DOHH2 (cell line): ENCODE measurements at regions not wholly inside any gene's neighbourhood (a gene's known extent, or its start where the extent isn't known, plus 50 kb on each side); places are given as distances from the start of the nearest gene placed in this dataset.

Experiments used
- H3F3A ChIP-seq: fragments of 200-600 bp; sonication (generic), shearing (Covaris generic); 2 replicates; pipeline ENCODE4 v1.6.0; 2016; ENCODE audit warnings: antibody characterized with exemption, mild to moderate bottlenecking; ENCODE audit not compliant: control insufficient read depth, insufficient read depth
- H3K27ac ChIP-seq: fragments of 200-600 bp; sonication (generic); 2 replicates; pipeline ENCODE4 v1.5.1; 2014; ENCODE audit warnings: low read depth, mild to moderate bottlenecking, low read length, moderate library complexity
- H3K27me3 ChIP-seq: fragments of 200-600 bp; sonication (generic); 2 replicates; pipeline ENCODE4 v1.6.1; 2014; ENCODE audit warnings: mild to moderate bottlenecking, low read length, mixed read lengths; ENCODE audit not compliant: control insufficient read depth
- H3K36me3 ChIP-seq: fragments of 200-600 bp; sonication (generic); 2 replicates; pipeline ENCODE4 v1.6.1; 2014; ENCODE audit warnings: mild to moderate bottlenecking, low read length, moderate library complexity, mixed read lengths; ENCODE audit not compliant: control insufficient read depth
- H3K4me1 ChIP-seq: fragments of 200-600 bp; sonication (generic); 2 replicates; pipeline ENCODE4 v1.6.1; 2014; ENCODE audit warnings: mild to moderate bottlenecking, low read length, mixed read lengths; ENCODE audit not compliant: control insufficient read depth
- H3K4me2 ChIP-seq: fragments of 200-600 bp; sonication (generic); 2 replicates; pipeline ENCODE4 v1.6.0; 2014; ENCODE audit warnings: mild to moderate bottlenecking, low read length, moderate library complexity
- H3K4me3 ChIP-seq: fragments of 200-600 bp; sonication (generic); 2 replicates; pipeline ENCODE4 v1.5.1; 2014; ENCODE audit warnings: mild to moderate bottlenecking, low read length, mixed read lengths
- H3K79me2 ChIP-seq: fragments of 200-600 bp; sonication (generic); 2 replicates; pipeline ENCODE4 v1.6.1; 2014; ENCODE audit warnings: mild to moderate bottlenecking, low read length, mixed read lengths; ENCODE audit not compliant: control insufficient read depth
- H3K9me2 ChIP-seq: fragments of 200-600 bp; sonication (generic); replicated peaks from 2 replicates; pipeline ENCODE4 v1.6.1; 2014; ENCODE audit warnings: mild to moderate bottlenecking, low read length, mixed read lengths; ENCODE audit not compliant: control insufficient read depth
- H3K9me3 ChIP-seq: fragments of 200-600 bp; sonication (generic); 2 replicates; pipeline ENCODE4 v1.6.1; 2014; ENCODE audit warnings: antibody characterized with exemption, low read length, mixed read lengths; ENCODE audit not compliant: control insufficient read depth, insufficient read depth
- H4K20me1 ChIP-seq: fragments of 200-600 bp; sonication (generic); 2 replicates; pipeline ENCODE4 v1.6.0; 2014; ENCODE audit warnings: low read depth, mild to moderate bottlenecking, antibody characterized with exemption, low read length, moderate library complexity; ENCODE audit not compliant: control insufficient read depth, insufficient read depth
- CTCF ChIP-seq: fragments of 200-600 bp; sonication (generic); IDR thresholded peaks from one replicate; pipeline ENCODE4 v1.5.1; 2014; ENCODE audit warnings: antibody characterized with exemption, mild to moderate bottlenecking, low read depth, low read length; ENCODE audit not compliant: poor library complexity, severe bottlenecking
- EZH2phosphoT487 ChIP-seq: fragments of 200-600 bp; sonication (generic); IDR thresholded peaks from 2 replicates; pipeline ENCODE4 v1.6.1; 2017; ENCODE audit warnings: borderline replicate concordance, mild to moderate bottlenecking, antibody characterized with exemption, low read length, moderate library complexity, mixed read lengths

GRCh38 chr3:65251375-65251774 lies 563.6 kb upstream of the ADAMTS9 start:
- Histone ChIP-seq H3K9me2 (no peaks in the 10 kb centered on the region), H3K36me3 (no peaks in the 10 kb centered on the region), H3F3A (no peaks in the 10 kb centered on the region), H3K4me2 (no peak overlapping the region), H3K27ac (no peak overlapping the region), H3K4me1 (no peaks in the 10 kb centered on the region), H4K20me1 (no peaks in the 10 kb centered on the region), H3K4me3 (no peak overlapping the region), H3K9me3 (no peaks in the 10 kb centered on the region), H3K27me3 (no peaks in the 10 kb centered on the region), H3K79me2 (no peaks in the 10 kb centered on the region)
- TF ChIP-seq EZH2phosphoT487 (no peak), CTCF (no peak)

- no peaks in the 10 kb centered on the region for H3K9me2 ChIP-seq
- TF ChIP-seq CTCF = no peak
- no peak for TF ChIP-seq EZH2phosphoT487
- no peak overlapping the region for H3K4me2 ChIP-seq
- H4K20me1 ChIP-seq = no peaks in the 10 kb centered on the region
- H3K27ac ChIP-seq = no peak overlapping the region
- no peaks in the 10 kb centered on the region for H3K27me3 ChIP-seq
- no peaks in the 10 kb centered on the region for H3K4me1 ChIP-seq
- H3K9me3 ChIP-seq = no peaks in the 10 kb centered on the region
- H3F3A ChIP-seq = no peaks in the 10 kb centered on the region
- H3K4me3 ChIP-seq = no peak overlapping the region
- no peaks in the 10 kb centered on the region for H3K79me2 ChIP-seq
- no peaks in the 10 kb centered on the region for H3K36me3 ChIP-seq
Measured at GRCh38 chr3:65246561-65246960, 558.8 kb upstream of the ADAMTS9 start.

- no peaks in the 10 kb centered on the region for H3K36me3 ChIP-seq
- TF ChIP-seq CTCF (peak; percentile 20), EZH2phosphoT487 (no peak)
- H3K9me3 ChIP-seq = no peaks in the 10 kb centered on the region
- no peak overlapping the region for H3K27ac ChIP-seq
- H4K20me1 ChIP-seq = no peaks in the 10 kb centered on the region
- no peaks in the 10 kb centered on the region for H3F3A ChIP-seq
- H3K4me3 ChIP-seq = no peak overlapping the region
- H3K27me3 ChIP-seq = no peaks in the 10 kb centered on the region
- H3K4me1 ChIP-seq = no peaks in the 10 kb centered on the region
- no peak overlapping the region for H3K4me2 ChIP-seq
- H3K79me2 ChIP-seq = no peaks in the 10 kb centered on the region
- no peaks in the 10 kb centered on the region for H3K9me2 ChIP-seq
Measured at GRCh38 chr3:65245133-65246063, 557.6 kb upstream of the ADAMTS9 start.
